ENCODE measurements at regions not wholly inside any gene's neighbourhood (a gene's known extent, or its start where the extent isn't known, plus 50 kb on each side); places are given as distances from the start of the nearest gene placed in this dataset.

GRCh38 chr9:89702401-89702800 is 97.6 kb downstream of the GADD45G start (continued):
- TF ChIP-seq E2F6 (IDR thresholded peaks at IDR 0.05) = no peak
- no peak for TF ChIP-seq USF2 (IDR thresholded peaks at IDR 0.05; ENCODE audit: low read length)
- no peak for TF ChIP-seq EGR1 (IDR thresholded peaks at IDR 0.05; ENCODE audit: borderline replicate concordance, low read depth, low read length)

Measured in H1 (cell line).